T47D (cell line): ENCODE measurements at regions not wholly inside any gene's neighbourhood (a gene's known extent, or its start where the extent isn't known, plus 50 kb on each side); places are given as distances from the start of the nearest gene placed in this dataset.
"Not testable (repeated sequence)": the region's sequence is repeated elsewhere in the genome, so short reads cannot be mapped to it uniquely, and the experiment has no call there.

Experiments
- DNase-seq, 2 experiments: peaks; one replicate each; pipeline versions ENCODE4 v3.0.0 to v3.0.0-alpha.2; 2011 to 2012; ENCODE audit warnings: low read depth in 1 of 2, low spot score in 1 of 2
- JUND ChIP-seq: IDR thresholded peaks from 2 replicates; pipeline ENCODE4 v1.6.1; 2012; ENCODE audit warnings: low read depth
- in situ Hi-C: cut with HindIII; loops from 2 replicates; pipeline ENCODE4 v1.10.0; 2016; ENCODE audit warnings: low sequenced_read_pairs, low pct_unique_long_range_greater_than_20kb

- in situ Hi-C loops, result not testable (repeated sequence)
These were observed 330.1 kb upstream of the AR start for GRCh38 chrX:67213686-67214085.

GRCh38 chrX:67207912-67208311 is 335.9 kb upstream of the AR start:
- no peak for DNase-seq
- in situ Hi-C loops, result no loop called here
- TF ChIP-seq JUND, result no peak

More at GRCh38 chrX:67213686-67214085, 330.1 kb upstream of the AR start:
- DNase-seq, result not testable (repeated sequence)

- DNase-seq, result no peak
- no peak for TF ChIP-seq JUND
- in situ Hi-C loops, result no loop called here
These were observed 384.4 kb upstream of the AR start for GRCh38 chrX:67159437-67159836.

- no peak for DNase-seq
- in situ Hi-C loops, result no loop called here
- TF ChIP-seq JUND, result no peak
These were observed 429.2 kb upstream of the AR start for GRCh38 chrX:67114635-67115034.

- TF ChIP-seq JUND, result no peak
- in situ Hi-C loops, result no loop called here
- no peak for DNase-seq
These were observed 438.1 kb upstream of the AR start for GRCh38 chrX:67105758-67106116.

GRCh38 chrX:67104982-67105757 is 438.7 kb upstream of the AR start:
- TF ChIP-seq JUND, result no peak
- in situ Hi-C loops, result no loop called here
- DNase-seq, result no peak

- DNase-seq, result no peak
- TF ChIP-seq JUND, result no peak
- in situ Hi-C loops, result no loop called here
These were observed 443.6 kb upstream of the AR start for GRCh38 chrX:67100031-67100884.

GRCh38 chrX:67094061-67094460 is 449.8 kb upstream of the AR start:
- no peak for TF ChIP-seq JUND
- in situ Hi-C loops, result no loop called here
- no peak for DNase-seq

GRCh38 chrX:67050760-67051159 is 411.9 kb upstream of the EDA2R start:
- no peak for TF ChIP-seq JUND
- in situ Hi-C loops, result no loop called here
- DNase-seq, result no peak

GRCh38 chrX:67044866-67045265 is 406.0 kb upstream of the EDA2R start:
- DNase-seq, result no peak
- in situ Hi-C loops, result no loop called here
- no peak for TF ChIP-seq JUND

- no peak for TF ChIP-seq JUND
These were observed 405.3 kb upstream of the EDA2R start for GRCh38 chrX:67044029-67044653.

GRCh38 chrX:67004451-67004850 is 365.6 kb upstream of the EDA2R start:
- DNase-seq, result no peak
- TF ChIP-seq JUND, result no peak
- in situ Hi-C loops, result no loop called here

More at GRCh38 chrX:67044029-67044653, 405.3 kb upstream of the EDA2R start:
- peak in 1 of 2 experiments; percentile 0 for DNase-seq
- in situ Hi-C loops, result no loop called here

GRCh38 chrX:66994729-66995128 is 355.9 kb upstream of the EDA2R start:
- DNase-seq, result no peak
- in situ Hi-C loops, result no loop called here
- TF ChIP-seq JUND, result no peak

GRCh38 chrX:66992077-66992476 is 353.2 kb upstream of the EDA2R start:
- in situ Hi-C loops, DNase-seq: not testable (repeated sequence)
